EL (cell line): ENCODE measurements at regions not wholly inside any gene's neighbourhood (a gene's known extent, or its start where the extent isn't known, plus 50 kb on each side); places are given as distances from the start of the nearest gene placed in this dataset.
"Not testable (repeated sequence)": the region's sequence is repeated elsewhere in the genome, so short reads cannot be mapped to it uniquely, and the experiment has no call there.

Experiments
- DNase-seq: peaks from one replicate; pipeline ENCODE4 v3.0.0-alpha.2; 2016

DNA sequence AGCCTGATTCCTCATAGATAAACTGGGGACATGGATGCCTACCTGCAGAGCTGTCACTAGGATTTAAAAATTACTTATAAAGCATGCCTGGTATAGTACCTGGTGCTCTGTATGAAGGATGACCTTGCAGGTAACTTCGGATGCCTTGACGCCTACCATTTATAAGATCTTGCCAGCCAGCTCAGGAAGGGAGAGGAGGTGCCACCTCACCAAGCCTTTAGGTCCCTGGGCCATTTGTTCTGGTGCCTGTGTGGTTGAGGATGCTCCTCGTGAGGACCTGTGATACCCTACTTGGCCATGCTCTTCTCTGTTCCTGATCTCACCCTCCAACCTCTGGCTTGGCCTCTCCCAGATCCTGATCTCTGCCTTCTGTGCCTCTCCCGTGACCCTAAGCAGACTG lies 85.2 kb downstream of the FDX1 start:
- DNase-seq: no peak

DNA sequence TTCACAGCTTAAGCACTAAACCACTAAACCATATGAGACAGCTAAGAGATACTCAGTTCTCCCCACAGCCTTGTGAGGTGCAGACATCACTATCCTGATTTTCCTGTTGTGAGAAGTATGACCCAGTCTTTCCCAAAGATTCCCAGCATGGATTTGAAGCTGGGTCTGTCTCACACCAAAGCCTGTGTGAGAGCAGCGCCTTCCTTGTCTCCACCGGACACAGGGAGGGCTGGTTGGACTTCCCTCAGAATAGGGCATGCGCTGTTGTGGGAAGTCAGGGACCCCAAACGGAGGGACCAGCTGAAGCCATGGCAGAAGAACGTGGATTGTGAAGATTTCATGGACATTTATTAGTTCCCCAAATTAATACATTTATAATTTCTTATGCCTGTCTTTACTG lies 87.6 kb downstream of the FDX1 start:
- not testable (repeated sequence) for DNase-seq

DNA sequence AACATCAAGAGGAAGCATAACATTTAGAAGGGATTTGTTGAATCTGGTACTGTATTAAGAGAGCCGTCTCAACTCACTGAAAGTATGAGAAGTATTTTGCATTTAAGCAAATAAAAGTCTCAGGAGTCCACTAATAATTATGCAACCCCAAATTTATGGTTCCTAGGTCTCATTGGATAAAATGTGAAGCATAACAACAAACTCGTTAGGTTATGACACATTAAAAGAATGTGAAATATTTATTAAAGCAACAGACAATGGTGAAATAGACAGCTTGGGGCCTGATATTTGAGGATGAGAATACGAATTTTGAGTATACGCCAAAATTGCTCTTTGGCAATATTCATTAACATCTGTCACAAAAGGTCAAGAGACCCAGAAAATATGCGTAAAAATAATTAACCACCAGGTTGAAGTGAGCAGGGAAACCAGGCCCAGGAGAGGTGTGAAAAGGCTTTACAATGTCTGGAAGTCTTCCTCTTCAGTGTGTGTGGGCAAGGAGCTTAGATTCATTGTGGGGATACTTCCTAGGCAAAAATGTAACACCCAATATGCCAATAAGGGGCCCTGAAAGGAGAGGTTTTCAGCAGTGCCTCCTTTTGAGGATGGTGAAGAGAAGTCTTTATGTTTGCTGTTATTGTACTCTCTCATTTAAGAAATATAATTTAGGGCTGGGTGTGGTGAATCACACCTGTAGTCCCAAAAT lies 89.2 kb downstream of the FDX1 start:
- peak; percentile 51 for DNase-seq

DNA sequence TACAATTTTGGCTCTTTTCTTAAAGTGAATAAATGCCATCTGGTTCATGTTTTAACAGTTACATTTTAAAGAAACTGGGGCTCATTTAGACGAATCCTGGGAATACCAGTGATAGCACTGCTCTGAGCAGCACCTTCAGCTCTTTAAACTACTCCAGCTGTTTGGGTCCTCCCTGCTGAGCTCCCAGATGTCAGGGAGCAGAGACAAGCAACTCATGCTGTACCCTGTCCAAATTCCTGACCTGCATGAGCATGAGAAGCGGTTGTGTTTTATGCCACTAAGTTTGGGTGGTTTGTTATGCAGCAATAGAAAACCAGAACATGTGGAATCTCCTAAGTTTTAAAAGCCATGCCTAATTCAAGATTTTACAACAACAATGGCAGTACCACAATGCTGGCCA lies 90.0 kb downstream of the FDX1 start:
- DNase-seq: no peak

DNA sequence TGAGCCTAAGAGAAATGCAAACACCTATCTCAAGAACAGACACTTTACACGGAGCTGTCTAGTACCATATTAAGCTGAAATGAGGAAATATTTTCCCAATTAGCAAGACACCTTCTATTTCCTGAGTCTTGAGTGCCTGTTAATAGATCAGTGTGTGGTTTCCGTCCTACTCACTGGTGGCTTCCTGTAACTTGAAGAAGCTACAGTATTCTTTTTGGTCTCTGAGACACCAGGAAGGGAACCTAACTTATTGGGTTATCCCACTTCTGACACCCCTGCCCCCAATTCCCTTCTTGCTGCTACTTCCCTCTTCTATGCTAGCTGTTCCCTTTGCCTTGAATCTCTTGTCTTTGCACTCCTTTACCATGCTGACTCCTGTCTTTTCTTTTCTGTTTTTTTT lies 92.7 kb downstream of the FDX1 start:
- DNase-seq: no peak

DNA sequence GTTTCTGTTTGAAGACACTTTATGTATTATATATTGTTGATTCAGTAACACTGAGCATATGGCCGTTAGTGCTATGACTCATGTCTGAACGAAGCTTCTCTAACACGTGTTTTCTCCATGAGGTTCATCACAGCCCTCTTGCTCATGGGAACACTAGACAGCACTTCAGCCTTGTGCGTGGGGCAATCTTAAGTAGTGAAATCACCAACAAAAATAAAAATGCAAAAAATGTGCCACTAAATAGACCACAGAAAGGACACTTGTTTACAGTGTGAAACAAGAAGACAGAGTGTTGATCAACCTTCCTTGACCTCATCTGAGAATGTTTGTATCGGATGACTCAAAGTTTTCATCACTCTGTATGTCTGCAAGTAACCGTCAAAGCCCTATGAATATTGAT lies 94.5 kb downstream of the FDX1 start:
- DNase-seq: peak; percentile 95

DNA sequence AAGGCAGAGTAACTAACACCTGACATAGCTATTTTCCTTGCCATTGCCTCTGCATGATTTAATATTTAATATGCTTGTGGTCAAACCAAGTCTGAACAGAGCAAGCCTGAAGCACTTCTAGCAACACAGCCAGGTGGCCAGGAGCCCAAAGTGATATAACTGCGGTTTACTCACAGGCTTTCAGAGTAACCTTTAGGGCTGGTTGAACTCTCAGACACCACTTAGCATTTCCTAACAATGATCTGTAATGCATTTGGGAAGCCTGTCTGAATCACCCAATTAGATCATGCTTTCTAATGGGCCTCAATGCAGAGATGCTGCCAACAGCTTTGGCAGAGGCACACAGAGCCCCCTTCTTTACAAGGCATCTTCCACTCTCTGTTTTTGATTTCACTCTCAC lies 96.1 kb downstream of the FDX1 start:
- DNase-seq: peak; percentile 89

DNA sequence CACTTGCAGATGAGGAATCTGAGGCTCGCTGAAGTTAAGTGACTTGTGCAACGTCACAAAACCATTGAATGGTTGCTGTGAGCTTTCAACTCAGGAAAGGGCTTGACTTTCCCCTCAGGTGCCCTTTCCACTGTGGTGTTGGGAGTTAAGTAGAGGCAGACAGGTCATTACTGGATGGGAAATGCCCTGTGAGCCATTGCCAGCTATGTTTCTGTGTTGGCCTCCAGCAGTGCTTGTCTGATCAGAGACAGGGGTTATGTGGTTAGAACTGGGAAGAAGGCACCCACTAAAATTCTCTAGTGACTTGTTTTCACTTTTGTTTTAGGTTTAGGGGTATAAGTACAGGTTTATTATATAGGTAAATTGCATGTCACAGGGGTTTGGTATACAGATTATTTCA lies 96.6 kb downstream of the FDX1 start:
- peak; percentile 9 for DNase-seq
